ENCODE measurements at regions not wholly inside any gene's neighbourhood (a gene's known extent, or its start where the extent isn't known, plus 50 kb on each side); places are given as distances from the start of the nearest gene placed in this dataset.

DNA sequence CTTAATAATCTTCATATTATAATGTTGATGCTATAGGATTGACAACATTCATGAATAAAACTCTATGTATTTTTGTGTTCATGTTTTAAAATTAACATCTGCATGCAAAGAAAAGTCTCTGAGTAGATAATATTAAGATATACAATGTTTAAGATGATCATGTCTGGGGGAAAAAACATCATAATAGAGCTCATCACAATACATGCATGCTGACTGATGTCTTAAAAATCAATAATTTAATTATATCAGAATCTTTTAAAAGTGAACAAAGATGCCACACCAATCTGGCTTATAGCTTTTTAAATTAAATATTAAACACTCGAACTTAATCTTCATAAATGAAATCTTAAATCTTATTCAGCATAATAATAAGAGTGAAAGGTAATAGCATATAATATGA is 933.9 kb upstream of the MIR17HG start:
- Mint-ChIP-seq H3K9me3 (no peaks in the 10 kb centered on the region), H3K36me3 (ENCODE audit: low read depth) (no peaks in the 10 kb centered on the region), H3K4me1 (peaks cover 20% of the 10 kb centered on the region), H3K4me3 (no peak overlapping the region), H3K27ac (no peak overlapping the region), H3K27me3 (ENCODE audit: insufficient read depth, low read depth, poor library complexity) (no peaks in the 10 kb centered on the region)
- no peaks in the 10 kb centered on the region for H3F3A ChIP-seq (replicated peaks; ENCODE audit: low read depth)
- no peak for DNase-seq (ENCODE audit: low spot score)
- no peak for ATAC-seq
- peaks cover 12% of the 10 kb centered on the region for H3K4me1 ChIP-seq (ENCODE audit: insufficient read depth)
- H4K20me1 ChIP-seq (replicated peaks; ENCODE audit: insufficient read depth): no peaks in the 10 kb centered on the region
- H3K79me2 ChIP-seq (replicated peaks; ENCODE audit: insufficient read depth): no peaks in the 10 kb centered on the region
- H2AFZ ChIP-seq: no peak overlapping the region
- TF ChIP-seq EZH2 (IDR thresholded peaks at IDR 0.05; ENCODE audit: low read depth, unreplicated experiment) (no peak), POLR2AphosphoS5 (IDR thresholded peaks at IDR 0.05; ENCODE audit: low read depth) (no peak), CREB1 (CRISPR knock-in tag; IDR thresholded peaks at IDR 0.05; ENCODE audit: low read depth) (no peak), NANOG (IDR thresholded peaks at IDR 0.05; ENCODE audit: borderline replicate concordance) (no peak), ZNF331 (CRISPR knock-in tag; IDR thresholded peaks at IDR 0.05; ENCODE audit: low read depth) (no peak), ZNF114 (CRISPR knock-in tag; IDR thresholded peaks at IDR 0.05) (no peak), EZH2phosphoT487 (IDR thresholded peaks at IDR 0.05; ENCODE audit: unreplicated experiment) (no peak), STAT1 (IDR thresholded peaks at IDR 0.05; ENCODE audit: unreplicated experiment) (no peak), JUNB (IDR thresholded peaks at IDR 0.05; ENCODE audit: unreplicated experiment) (no peak)
- TF ChIP-seq, protein P1, sequence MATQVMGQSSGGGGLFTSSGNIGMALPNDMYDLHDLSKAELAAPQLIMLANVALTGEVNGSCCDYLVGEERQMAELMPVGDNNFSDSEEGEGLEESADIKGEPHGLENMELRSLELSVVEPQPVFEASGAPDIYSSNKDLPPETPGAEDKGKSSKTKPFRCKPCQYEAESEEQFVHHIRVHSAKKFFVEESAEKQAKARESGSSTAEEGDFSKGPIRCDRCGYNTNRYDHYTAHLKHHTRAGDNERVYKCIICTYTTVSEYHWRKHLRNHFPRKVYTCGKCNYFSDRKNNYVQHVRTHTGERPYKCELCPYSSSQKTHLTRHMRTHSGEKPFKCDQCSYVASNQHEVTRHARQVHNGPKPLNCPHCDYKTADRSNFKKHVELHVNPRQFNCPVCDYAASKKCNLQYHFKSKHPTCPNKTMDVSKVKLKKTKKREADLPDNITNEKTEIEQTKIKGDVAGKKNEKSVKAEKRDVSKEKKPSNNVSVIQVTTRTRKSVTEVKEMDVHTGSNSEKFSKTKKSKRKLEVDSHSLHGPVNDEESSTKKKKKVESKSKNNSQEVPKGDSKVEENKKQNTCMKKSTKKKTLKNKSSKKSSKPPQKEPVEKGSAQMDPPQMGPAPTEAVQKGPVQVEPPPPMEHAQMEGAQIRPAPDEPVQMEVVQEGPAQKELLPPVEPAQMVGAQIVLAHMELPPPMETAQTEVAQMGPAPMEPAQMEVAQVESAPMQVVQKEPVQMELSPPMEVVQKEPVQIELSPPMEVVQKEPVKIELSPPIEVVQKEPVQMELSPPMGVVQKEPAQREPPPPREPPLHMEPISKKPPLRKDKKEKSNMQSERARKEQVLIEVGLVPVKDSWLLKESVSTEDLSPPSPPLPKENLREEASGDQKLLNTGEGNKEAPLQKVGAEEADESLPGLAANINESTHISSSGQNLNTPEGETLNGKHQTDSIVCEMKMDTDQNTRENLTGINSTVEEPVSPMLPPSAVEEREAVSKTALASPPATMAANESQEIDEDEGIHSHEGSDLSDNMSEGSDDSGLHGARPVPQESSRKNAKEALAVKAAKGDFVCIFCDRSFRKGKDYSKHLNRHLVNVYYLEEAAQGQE (IDR thresholded peaks at IDR 0.05; ENCODE audit: unreplicated experiment): no peak
- TF ChIP-seq, protein P2, sequence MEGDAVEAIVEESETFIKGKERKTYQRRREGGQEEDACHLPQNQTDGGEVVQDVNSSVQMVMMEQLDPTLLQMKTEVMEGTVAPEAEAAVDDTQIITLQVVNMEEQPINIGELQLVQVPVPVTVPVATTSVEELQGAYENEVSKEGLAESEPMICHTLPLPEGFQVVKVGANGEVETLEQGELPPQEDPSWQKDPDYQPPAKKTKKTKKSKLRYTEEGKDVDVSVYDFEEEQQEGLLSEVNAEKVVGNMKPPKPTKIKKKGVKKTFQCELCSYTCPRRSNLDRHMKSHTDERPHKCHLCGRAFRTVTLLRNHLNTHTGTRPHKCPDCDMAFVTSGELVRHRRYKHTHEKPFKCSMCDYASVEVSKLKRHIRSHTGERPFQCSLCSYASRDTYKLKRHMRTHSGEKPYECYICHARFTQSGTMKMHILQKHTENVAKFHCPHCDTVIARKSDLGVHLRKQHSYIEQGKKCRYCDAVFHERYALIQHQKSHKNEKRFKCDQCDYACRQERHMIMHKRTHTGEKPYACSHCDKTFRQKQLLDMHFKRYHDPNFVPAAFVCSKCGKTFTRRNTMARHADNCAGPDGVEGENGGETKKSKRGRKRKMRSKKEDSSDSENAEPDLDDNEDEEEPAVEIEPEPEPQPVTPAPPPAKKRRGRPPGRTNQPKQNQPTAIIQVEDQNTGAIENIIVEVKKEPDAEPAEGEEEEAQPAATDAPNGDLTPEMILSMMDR (conservative IDR thresholded peaks at IDR 0.05; ENCODE audit: low read depth in 2 of 2): no peak
- TF ChIP-seq, protein P3, sequence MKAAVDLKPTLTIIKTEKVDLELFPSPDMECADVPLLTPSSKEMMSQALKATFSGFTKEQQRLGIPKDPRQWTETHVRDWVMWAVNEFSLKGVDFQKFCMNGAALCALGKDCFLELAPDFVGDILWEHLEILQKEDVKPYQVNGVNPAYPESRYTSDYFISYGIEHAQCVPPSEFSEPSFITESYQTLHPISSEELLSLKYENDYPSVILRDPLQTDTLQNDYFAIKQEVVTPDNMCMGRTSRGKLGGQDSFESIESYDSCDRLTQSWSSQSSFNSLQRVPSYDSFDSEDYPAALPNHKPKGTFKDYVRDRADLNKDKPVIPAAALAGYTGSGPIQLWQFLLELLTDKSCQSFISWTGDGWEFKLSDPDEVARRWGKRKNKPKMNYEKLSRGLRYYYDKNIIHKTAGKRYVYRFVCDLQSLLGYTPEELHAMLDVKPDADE (IDR thresholded peaks at IDR 0.05): no peak
- TF ChIP-seq, protein P4, sequence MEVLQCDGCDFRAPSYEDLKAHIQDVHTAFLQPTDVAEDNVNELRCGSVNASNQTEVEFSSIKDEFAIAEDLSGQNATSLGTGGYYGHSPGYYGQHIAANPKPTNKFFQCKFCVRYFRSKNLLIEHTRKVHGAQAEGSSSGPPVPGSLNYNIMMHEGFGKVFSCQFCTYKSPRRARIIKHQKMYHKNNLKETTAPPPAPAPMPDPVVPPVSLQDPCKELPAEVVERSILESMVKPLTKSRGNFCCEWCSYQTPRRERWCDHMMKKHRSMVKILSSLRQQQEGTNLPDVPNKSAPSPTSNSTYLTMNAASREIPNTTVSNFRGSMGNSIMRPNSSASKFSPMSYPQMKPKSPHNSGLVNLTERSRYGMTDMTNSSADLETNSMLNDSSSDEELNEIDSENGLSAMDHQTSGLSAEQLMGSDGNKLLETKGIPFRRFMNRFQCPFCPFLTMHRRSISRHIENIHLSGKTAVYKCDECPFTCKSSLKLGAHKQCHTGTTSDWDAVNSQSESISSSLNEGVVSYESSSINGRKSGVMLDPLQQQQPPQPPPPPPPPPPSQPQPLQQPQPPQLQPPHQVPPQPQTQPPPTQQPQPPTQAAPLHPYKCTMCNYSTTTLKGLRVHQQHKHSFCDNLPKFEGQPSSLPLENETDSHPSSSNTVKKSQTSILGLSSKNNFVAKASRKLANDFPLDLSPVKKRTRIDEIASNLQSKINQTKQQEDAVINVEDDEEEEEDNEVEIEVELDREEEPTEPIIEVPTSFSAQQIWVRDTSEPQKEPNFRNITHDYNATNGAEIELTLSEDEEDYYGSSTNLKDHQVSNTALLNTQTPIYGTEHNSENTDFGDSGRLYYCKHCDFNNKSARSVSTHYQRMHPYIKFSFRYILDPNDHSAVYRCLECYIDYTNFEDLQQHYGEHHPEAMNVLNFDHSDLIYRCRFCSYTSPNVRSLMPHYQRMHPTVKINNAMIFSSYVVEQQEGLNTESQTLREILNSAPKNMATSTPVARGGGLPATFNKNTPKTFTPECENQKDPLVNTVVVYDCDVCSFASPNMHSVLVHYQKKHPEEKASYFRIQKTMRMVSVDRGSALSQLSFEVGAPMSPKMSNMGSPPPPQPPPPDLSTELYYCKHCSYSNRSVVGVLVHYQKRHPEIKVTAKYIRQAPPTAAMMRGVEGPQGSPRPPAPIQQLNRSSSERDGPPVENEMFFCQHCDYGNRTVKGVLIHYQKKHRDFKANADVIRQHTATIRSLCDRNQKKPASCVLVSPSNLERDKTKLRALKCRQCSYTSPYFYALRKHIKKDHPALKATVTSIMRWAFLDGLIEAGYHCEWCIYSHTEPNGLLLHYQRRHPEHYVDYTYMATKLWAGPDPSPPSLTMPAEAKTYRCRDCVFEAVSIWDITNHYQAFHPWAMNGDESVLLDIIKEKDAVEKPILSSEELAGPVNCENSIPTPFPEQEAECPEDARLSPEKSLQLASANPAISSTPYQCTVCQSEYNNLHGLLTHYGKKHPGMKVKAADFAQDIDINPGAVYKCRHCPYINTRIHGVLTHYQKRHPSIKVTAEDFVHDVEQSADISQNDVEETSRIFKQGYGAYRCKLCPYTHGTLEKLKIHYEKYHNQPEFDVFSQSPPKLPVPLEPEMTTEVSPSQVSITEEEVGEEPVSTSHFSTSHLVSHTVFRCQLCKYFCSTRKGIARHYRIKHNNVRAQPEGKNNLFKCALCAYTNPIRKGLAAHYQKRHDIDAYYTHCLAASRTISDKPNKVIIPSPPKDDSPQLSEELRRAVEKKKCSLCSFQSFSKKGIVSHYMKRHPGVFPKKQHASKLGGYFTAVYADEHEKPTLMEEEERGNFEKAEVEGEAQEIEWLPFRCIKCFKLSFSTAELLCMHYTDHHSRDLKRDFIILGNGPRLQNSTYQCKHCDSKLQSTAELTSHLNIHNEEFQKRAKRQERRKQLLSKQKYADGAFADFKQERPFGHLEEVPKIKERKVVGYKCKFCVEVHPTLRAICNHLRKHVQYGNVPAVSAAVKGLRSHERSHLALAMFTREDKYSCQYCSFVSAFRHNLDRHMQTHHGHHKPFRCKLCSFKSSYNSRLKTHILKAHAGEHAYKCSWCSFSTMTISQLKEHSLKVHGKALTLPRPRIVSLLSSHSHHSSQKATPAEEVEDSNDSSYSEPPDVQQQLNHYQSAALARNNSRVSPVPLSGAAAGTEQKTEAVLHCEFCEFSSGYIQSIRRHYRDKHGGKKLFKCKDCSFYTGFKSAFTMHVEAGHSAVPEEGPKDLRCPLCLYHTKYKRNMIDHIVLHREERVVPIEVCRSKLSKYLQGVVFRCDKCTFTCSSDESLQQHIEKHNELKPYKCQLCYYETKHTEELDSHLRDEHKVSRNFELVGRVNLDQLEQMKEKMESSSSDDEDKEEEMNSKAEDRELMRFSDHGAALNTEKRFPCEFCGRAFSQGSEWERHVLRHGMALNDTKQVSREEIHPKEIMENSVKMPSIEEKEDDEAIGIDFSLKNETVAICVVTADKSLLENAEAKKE (CRISPR knock-in tag; IDR thresholded peaks at IDR 0.05): no peak
- H3K36me3 ChIP-seq (ENCODE audit: insufficient read depth): no peaks in the 10 kb centered on the region
- no peaks in the 10 kb centered on the region for H3K9me2 ChIP-seq (ENCODE audit: insufficient read depth)
- no peaks in the 10 kb centered on the region for H3K27me3 ChIP-seq (ENCODE audit: insufficient read depth)
- H3K27ac ChIP-seq (ENCODE audit: low read depth): no peak overlapping the region
- no peak overlapping the region for H3K4me2 ChIP-seq
- H3K4me3 ChIP-seq: no peak overlapping the region

All from GM23338 (cell line).